ENCODE measurements at regions not wholly inside any gene's neighbourhood (a gene's known extent, or its start where the extent isn't known, plus 50 kb on each side); places are given as distances from the start of the nearest gene placed in this dataset.

GRCh38 chr6:65997539-65997938 is 290.5 kb upstream of the EYS start:
- Histone ChIP-seq H2BK12ac (ENCODE audit: low read length) (no peak overlapping the region), H2BK15ac (ENCODE audit: low read length) (no peak overlapping the region), H3K9ac (ENCODE audit: low read depth, low read length, poor library complexity) (no peak overlapping the region), H4K8ac (ENCODE audit: low read depth, low read length) (no peak overlapping the region), H3K4me1 (ENCODE audit: control insufficient read depth in 2 of 2, insufficient read depth in 1 of 2, low read depth in 1 of 2, low read length in 2 of 2) (no peaks in the 10 kb centered on the region), H2BK120ac (ENCODE audit: low read depth, low read length) (no peak overlapping the region), H3K18ac (ENCODE audit: low read length) (no peak overlapping the region), H3K36me3 (replicated peaks in 1 of 2; ENCODE audit: control insufficient read depth in 2 of 2, insufficient read depth in 2 of 2, low read length in 2 of 2) (no peaks in the 10 kb centered on the region), H3K79me1 (ENCODE audit: low read depth, low read length) (no peaks in the 10 kb centered on the region), H2AK5ac (ENCODE audit: low read depth, low read length) (no peak overlapping the region), H3K4me2 (ENCODE audit: insufficient read depth, low read length, poor library complexity, severe bottlenecking) (no peak overlapping the region), H2AFZ (ENCODE audit: low read length) (no peak overlapping the region), H4K91ac (ENCODE audit: low read depth, low read length, poor library complexity) (no peak overlapping the region), H3K4ac (ENCODE audit: low read length) (no peak overlapping the region), H3K9me3 (replicated peaks in 1 of 2; ENCODE audit: control insufficient read depth in 2 of 2, insufficient read depth in 1 of 2, low read depth in 1 of 2, low read length in 2 of 2) (peaks cover 0 to 4% of the 10 kb centered on the region in 2 donors), H3K14ac (ENCODE audit: low read length) (no peak overlapping the region), H3K27me3 (ENCODE audit: control insufficient read depth in 3 of 3, insufficient read depth in 3 of 3, low read depth in 1 of 3, low read length in 3 of 3) (no peaks in the 10 kb centered on the region), H3K23ac (ENCODE audit: low read depth, low read length, poor library complexity) (no peak overlapping the region), H3K4me3 (ENCODE audit: low read length in 2 of 2) (no peak overlapping the region), H3K27ac (replicated peaks; ENCODE audit: low read length) (no peak overlapping the region), H2BK5ac (ENCODE audit: low read length) (no peak overlapping the region)
- no peak for DNase-seq (ENCODE audit: low spot score)
- WGBS, 2 donors (ENCODE audit: extremely low coverage in 2 of 2, insufficient read length in 2 of 2, insufficient replicate concordance in 1 of 2): no CpG with 5 or more reads among the region's 1 CpG

- Histone ChIP-seq H3K4me1 (ENCODE audit: control insufficient read depth in 2 of 2, insufficient read depth in 1 of 2, low read depth in 1 of 2, low read length in 2 of 2) (no peaks in the 10 kb centered on the region), H2BK12ac (ENCODE audit: low read length) (no peak overlapping the region), H3K14ac (ENCODE audit: low read length) (no peak overlapping the region), H2BK15ac (ENCODE audit: low read length) (no peak overlapping the region), H3K4me3 (ENCODE audit: low read length in 2 of 2) (no peak overlapping the region), H3K23ac (ENCODE audit: low read depth, low read length, poor library complexity) (no peak overlapping the region), H3K27me3 (ENCODE audit: control insufficient read depth in 3 of 3, insufficient read depth in 3 of 3, low read depth in 1 of 3, low read length in 3 of 3) (no peaks in the 10 kb centered on the region), H3K4ac (ENCODE audit: low read length) (no peak overlapping the region), H2AFZ (ENCODE audit: low read length) (no peak overlapping the region), H2AK5ac (ENCODE audit: low read depth, low read length) (no peak overlapping the region), H2BK5ac (ENCODE audit: low read length) (no peak overlapping the region), H3K27ac (replicated peaks; ENCODE audit: low read length) (no peak overlapping the region), H3K36me3 (replicated peaks in 1 of 2; ENCODE audit: control insufficient read depth in 2 of 2, insufficient read depth in 2 of 2, low read length in 2 of 2) (no peaks in the 10 kb centered on the region), H3K9ac (ENCODE audit: low read depth, low read length, poor library complexity) (no peak overlapping the region), H3K79me1 (ENCODE audit: low read depth, low read length) (no peaks in the 10 kb centered on the region), H4K91ac (ENCODE audit: low read depth, low read length, poor library complexity) (no peak overlapping the region), H3K9me3 (replicated peaks in 1 of 2; ENCODE audit: control insufficient read depth in 2 of 2, insufficient read depth in 1 of 2, low read depth in 1 of 2, low read length in 2 of 2) (peaks cover 0 to 4% of the 10 kb centered on the region in 2 donors), H4K8ac (ENCODE audit: low read depth, low read length) (no peak overlapping the region), H2BK120ac (ENCODE audit: low read depth, low read length) (no peak overlapping the region), H3K18ac (ENCODE audit: low read length) (no peak overlapping the region), H3K4me2 (ENCODE audit: insufficient read depth, low read length, poor library complexity, severe bottlenecking) (no peak overlapping the region)
- WGBS, 2 donors (ENCODE audit: extremely low coverage in 2 of 2, insufficient read length in 2 of 2, insufficient replicate concordance in 1 of 2): no CpG with 5 or more reads among the region's 1 CpG
- DNase-seq (ENCODE audit: low spot score): no peak
Observed at GRCh38 chr6:65996096-65996495, 289.1 kb upstream of the EYS start.

DNA sequence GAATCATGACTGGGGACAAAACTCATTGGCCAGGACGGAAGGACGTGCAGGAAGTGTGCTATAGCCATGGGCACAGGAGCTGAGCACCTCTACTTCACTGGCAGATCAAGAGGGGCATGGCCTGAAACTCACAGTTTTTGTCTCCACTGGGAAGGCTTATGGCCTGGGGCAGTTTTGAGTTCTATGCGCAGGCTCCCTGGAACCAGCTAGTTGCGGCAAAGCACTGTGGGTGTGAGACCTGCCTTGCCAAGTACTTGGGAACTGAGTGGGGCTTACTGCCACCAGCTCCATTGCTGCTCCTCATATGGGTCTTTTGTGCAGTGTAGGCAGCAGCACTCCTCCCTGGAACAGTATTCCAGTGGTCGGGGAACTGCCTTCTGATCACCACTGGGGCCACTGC is 282.6 kb upstream of the EYS start:
- Histone ChIP-seq H3K27ac (replicated peaks; ENCODE audit: low read length) (no peak overlapping the region), H3K79me1 (ENCODE audit: low read depth, low read length) (no peaks in the 10 kb centered on the region), H2BK5ac (ENCODE audit: low read length) (no peak overlapping the region), H3K14ac (ENCODE audit: low read length) (no peak overlapping the region), H3K18ac (ENCODE audit: low read length) (no peak overlapping the region), H3K4me3 (ENCODE audit: low read length in 2 of 2) (no peak overlapping the region), H4K91ac (ENCODE audit: low read depth, low read length, poor library complexity) (no peak overlapping the region), H2BK120ac (ENCODE audit: low read depth, low read length) (no peak overlapping the region), H2AK5ac (ENCODE audit: low read depth, low read length) (no peak overlapping the region), H4K8ac (ENCODE audit: low read depth, low read length) (no peak overlapping the region), H3K27me3 (ENCODE audit: control insufficient read depth in 3 of 3, insufficient read depth in 3 of 3, low read depth in 1 of 3, low read length in 3 of 3) (no peaks in the 10 kb centered on the region), H3K4me1 (ENCODE audit: control insufficient read depth in 2 of 2, insufficient read depth in 1 of 2, low read depth in 1 of 2, low read length in 2 of 2) (peaks cover 0 to 4% of the 10 kb centered on the region in 2 donors), H2AFZ (ENCODE audit: low read length) (peak overlapping the region; percentile 88), H2BK15ac (ENCODE audit: low read length) (no peak overlapping the region), H3K36me3 (replicated peaks in 1 of 2; ENCODE audit: control insufficient read depth in 2 of 2, insufficient read depth in 2 of 2, low read length in 2 of 2) (no peaks in the 10 kb centered on the region), H3K23ac (ENCODE audit: low read depth, low read length, poor library complexity) (no peak overlapping the region), H3K9me3 (replicated peaks in 1 of 2; ENCODE audit: control insufficient read depth in 2 of 2, insufficient read depth in 1 of 2, low read depth in 1 of 2, low read length in 2 of 2) (no peaks in the 10 kb centered on the region), H3K9ac (ENCODE audit: low read depth, low read length, poor library complexity) (no peak overlapping the region), H2BK12ac (ENCODE audit: low read length) (no peak overlapping the region), H3K4ac (ENCODE audit: low read length) (no peak overlapping the region), H3K4me2 (ENCODE audit: insufficient read depth, low read length, poor library complexity, severe bottlenecking) (no peak overlapping the region)
- no peak for DNase-seq (ENCODE audit: low spot score)
- no CpG with 5 or more reads among the region's 5 CpGs for WGBS, 2 donors (ENCODE audit: extremely low coverage in 2 of 2, insufficient read length in 2 of 2, insufficient replicate concordance in 1 of 2)

DNA sequence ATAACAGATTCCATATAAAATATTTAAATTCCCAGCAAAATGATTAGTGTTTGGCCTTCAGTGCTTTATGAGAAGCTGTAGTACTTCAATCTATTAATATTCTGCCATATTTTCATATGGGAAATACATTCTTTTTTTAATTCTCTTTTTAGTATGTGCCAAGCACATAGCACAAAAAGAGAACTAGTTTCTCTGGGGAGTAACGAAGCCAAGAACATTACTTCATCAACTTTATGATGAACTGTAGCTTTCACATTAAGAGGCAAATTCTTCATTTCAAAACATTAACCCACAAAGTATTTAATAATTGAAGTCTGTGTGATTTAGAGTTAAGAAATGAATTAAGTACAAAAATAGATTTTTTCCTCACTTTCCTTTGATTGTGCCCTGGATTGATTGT is 281.0 kb upstream of the EYS start:
- no peak overlapping the region for H3K18ac ChIP-seq (ENCODE audit: low read length)

More for the DNA sequence above, 281.0 kb upstream of the EYS start:
- Histone ChIP-seq H2BK120ac (ENCODE audit: low read depth, low read length) (no peak overlapping the region), H4K91ac (ENCODE audit: low read depth, low read length, poor library complexity) (no peak overlapping the region), H3K4ac (ENCODE audit: low read length) (no peak overlapping the region), H2AFZ (ENCODE audit: low read length) (no peak overlapping the region), H2BK15ac (ENCODE audit: low read length) (no peak overlapping the region), H3K36me3 (replicated peaks in 1 of 2; ENCODE audit: control insufficient read depth in 2 of 2, insufficient read depth in 2 of 2, low read length in 2 of 2) (no peaks in the 10 kb centered on the region), H2BK5ac (ENCODE audit: low read length) (no peak overlapping the region), H3K27ac (replicated peaks; ENCODE audit: low read length) (no peak overlapping the region), H3K4me3 (ENCODE audit: low read length in 2 of 2) (no peak overlapping the region), H3K9ac (ENCODE audit: low read depth, low read length, poor library complexity) (no peak overlapping the region), H3K23ac (ENCODE audit: low read depth, low read length, poor library complexity) (no peak overlapping the region), H3K9me3 (replicated peaks in 1 of 2; ENCODE audit: control insufficient read depth in 2 of 2, insufficient read depth in 1 of 2, low read depth in 1 of 2, low read length in 2 of 2) (no peaks in the 10 kb centered on the region), H3K4me1 (ENCODE audit: control insufficient read depth in 2 of 2, insufficient read depth in 1 of 2, low read depth in 1 of 2, low read length in 2 of 2) (peaks cover 0 to 4% of the 10 kb centered on the region in 2 donors), H2AK5ac (ENCODE audit: low read depth, low read length) (no peak overlapping the region), H3K4me2 (ENCODE audit: insufficient read depth, low read length, poor library complexity, severe bottlenecking) (no peak overlapping the region), H3K27me3 (ENCODE audit: control insufficient read depth in 3 of 3, insufficient read depth in 3 of 3, low read depth in 1 of 3, low read length in 3 of 3) (no peaks in the 10 kb centered on the region), H3K79me1 (ENCODE audit: low read depth, low read length) (no peaks in the 10 kb centered on the region), H4K8ac (ENCODE audit: low read depth, low read length) (no peak overlapping the region), H2BK12ac (ENCODE audit: low read length) (no peak overlapping the region), H3K14ac (ENCODE audit: low read length) (no peak overlapping the region)
- WGBS, 2 donors (ENCODE audit: extremely low coverage in 2 of 2, insufficient read length in 2 of 2, insufficient replicate concordance in 1 of 2): no CpG with 5 or more reads among the region's 1 CpG
- no peak for DNase-seq (ENCODE audit: low spot score)

All from neuronal stem cell (in vitro differentiated cells).